IMR-90 (cell line): ENCODE measurements at regions not wholly inside any gene's neighbourhood (a gene's known extent, or its start where the extent isn't known, plus 50 kb on each side); places are given as distances from the start of the nearest gene placed in this dataset.

ENCODE experiments used
- ATAC-seq: fragments of 200-7000 bp; cut with Tn5 transposase; 2 replicates; pipeline ENCODE4 v1.9.1; 2020; ENCODE audit warnings: low read depth, mild to moderate bottlenecking, moderate library complexity
- BruUV-seq: library from RNA; stranded (reverse); fragments of 400-500 nt; replicated peaks from 2 replicates; lab custom pipeline; 2021; lab: Mats Ljungman, UMichigan
- CTCF ChIA-PET: fragments of 300-600 bp; formaldehyde crosslinking; extraction: SDS; loops from one replicate; lab custom pipeline; 2021; ENCODE audit warnings: antibody characterized with exemption; lab: Yijun Ruan, JAX
- POLR2A ChIA-PET: fragments of 300-600 bp; sonication (Branson Sonifier 250); formaldehyde crosslinking; loops from one replicate; lab custom pipeline; 2022; ENCODE audit warnings: antibody characterized with exemption; ENCODE audit not compliant: unreplicated experiment; lab: Charles Lee
- DNase-seq: peaks from one replicate; pipeline ENCODE4 v3.0.0; 2013
- H2AFZ ChIP-seq: replicated peaks from 2 replicates; pipeline ENCODE3; 2013; ENCODE audit warnings: low read length, mild to moderate bottlenecking; ENCODE audit not compliant: poor library complexity
- H2AK5ac ChIP-seq: 2 replicates; pipeline ENCODE4 v1.6.1; 2013; ENCODE audit warnings: low read depth, low read length, inconsistent platforms
- H2AK9ac ChIP-seq: replicated peaks from 2 replicates; pipeline ENCODE3; 2013; ENCODE audit warnings: mild to moderate bottlenecking, low read depth, low read length, moderate library complexity; ENCODE audit not compliant: poor library complexity
- H2BK120ac ChIP-seq: 2 replicates; pipeline ENCODE4 v1.6.1; 2013; ENCODE audit warnings: low read depth, low read length, inconsistent platforms
- H2BK15ac ChIP-seq: 3 replicates; pipeline ENCODE4 v1.6.1; 2013; ENCODE audit warnings: low read depth, low read length, inconsistent platforms
- H2BK20ac ChIP-seq: 2 replicates; pipeline ENCODE4 v1.6.1; 2013; ENCODE audit warnings: low read depth, mild to moderate bottlenecking, inconsistent platforms, low read length, moderate library complexity
- H2BK5ac ChIP-seq: 2 replicates; pipeline ENCODE4 v1.6.1; 2013; ENCODE audit warnings: mild to moderate bottlenecking, low read depth, low read length, inconsistent platforms; ENCODE audit not compliant: poor library complexity, severe bottlenecking
- H3K14ac ChIP-seq: replicated peaks from 2 replicates; pipeline ENCODE4 v1.6.1; 2013; ENCODE audit warnings: low read depth, low read length, inconsistent platforms
- H3K18ac ChIP-seq: 2 replicates; pipeline ENCODE4 v1.6.1; 2013; ENCODE audit warnings: low read depth, low read length, control low read depth
- H3K23ac ChIP-seq: 2 replicates; pipeline ENCODE4 v1.6.1; 2013; ENCODE audit warnings: low read depth, low read length, inconsistent platforms
- H3K27ac ChIP-seq: 2 replicates; pipeline ENCODE4 v1.5.1; 2013; ENCODE audit warnings: mild to moderate bottlenecking, control low read depth, low read length; ENCODE audit not compliant: insufficient read depth
- H3K27me3 ChIP-seq: 2 replicates; pipeline ENCODE4 v1.6.1; 2013; ENCODE audit warnings: low read length; ENCODE audit not compliant: control insufficient read depth, insufficient read depth
- H3K36me3 ChIP-seq: 2 replicates; pipeline ENCODE4 v1.6.1; 2013; ENCODE audit warnings: low read length, mixed read lengths; ENCODE audit not compliant: control insufficient read depth, insufficient read depth
- H3K4ac ChIP-seq: 2 replicates; pipeline ENCODE4 v1.6.1; 2013; ENCODE audit warnings: low read depth, low read length, inconsistent platforms
- H3K4me1 ChIP-seq: 2 replicates; pipeline ENCODE4 v1.6.1; 2013; ENCODE audit warnings: low read length, mixed read lengths; ENCODE audit not compliant: control insufficient read depth, insufficient read depth
- H3K4me2 ChIP-seq: 2 replicates; pipeline ENCODE4 v1.6.1; 2013; ENCODE audit warnings: low read depth, mild to moderate bottlenecking, control low read depth, low read length, moderate library complexity
- H3K4me3 ChIP-seq: 2 replicates; pipeline ENCODE4 v1.5.1; 2013; ENCODE audit warnings: low read depth, mild to moderate bottlenecking, control low read depth, low read length, moderate library complexity; ENCODE audit not compliant: insufficient read depth
- H3K56ac ChIP-seq: 2 replicates; pipeline ENCODE4 v1.6.1; 2013; ENCODE audit warnings: low read length, inconsistent platforms; ENCODE audit not compliant: insufficient read depth; ENCODE audit errors: extremely low read depth
- H3K79me1 ChIP-seq, 2 experiments: 2 replicates each; pipeline ENCODE4 v1.6.1; 2013; ENCODE audit warnings: low read length in 2 of 2, inconsistent platforms in 1 of 2, low read depth in 1 of 2
- H3K9ac ChIP-seq: 2 replicates; pipeline ENCODE4 v1.6.1; 2013; ENCODE audit warnings: low read depth, low read length, control low read depth
- H3K9me1 ChIP-seq: 2 replicates; pipeline ENCODE4 v1.6.1; 2013; ENCODE audit warnings: low read length, inconsistent platforms; ENCODE audit not compliant: insufficient read depth
- H3K9me3 ChIP-seq: 2 replicates; pipeline ENCODE4 v1.6.1; 2013; ENCODE audit warnings: low read length; ENCODE audit not compliant: control insufficient read depth, insufficient read depth
- H4K20me1 ChIP-seq: 2 replicates; pipeline ENCODE4 v1.6.1; 2013; ENCODE audit warnings: low read length, inconsistent platforms; ENCODE audit not compliant: insufficient read depth
- H4K5ac ChIP-seq: 2 replicates; pipeline ENCODE4 v1.6.1; 2013; ENCODE audit warnings: mild to moderate bottlenecking, low read depth, low read length, control low read depth
- H4K8ac ChIP-seq, 2 experiments: 2 replicates each; pipeline ENCODE4 v1.6.1; 2013; ENCODE audit warnings: low read depth in 2 of 2, low read length in 2 of 2, control low read depth in 1 of 2, inconsistent platforms in 1 of 2
- H4K91ac ChIP-seq: 2 replicates; pipeline ENCODE4 v1.6.1; 2013; ENCODE audit warnings: low read depth, low read length, inconsistent platforms; ENCODE audit not compliant: insufficient read depth
- BHLHE40 ChIP-seq: fragments of 150-350 bp; IDR thresholded peaks from 2 replicates; pipeline ENCODE4 v1.6.1; 2016; ENCODE audit warnings: mild to moderate bottlenecking, low read depth, low read length
- CTCF ChIP-seq: conservative IDR thresholded peaks from 2 replicates; pipeline ENCODE4 v1.5.1; 2012; ENCODE audit warnings: mild to moderate bottlenecking, low read depth, low read length, improper control_type of control experiment
- FOS ChIP-seq: fragments of 150-350 bp; IDR thresholded peaks from 2 replicates; pipeline ENCODE4 v1.6.1; 2016; ENCODE audit warnings: low read depth, low read length
- MAFK ChIP-seq: IDR thresholded peaks from 2 replicates; pipeline ENCODE4 v1.6.1; 2012; ENCODE audit warnings: low read depth, low read length, improper control_type of control experiment
- MAZ ChIP-seq: IDR thresholded peaks from 2 replicates; pipeline ENCODE4 v1.6.1; 2012; ENCODE audit warnings: low read depth, mild to moderate bottlenecking, low read length, improper control_type of control experiment, moderate library complexity, borderline replicate concordance
- NFE2L2 ChIP-seq: fragments of 150-350 bp; IDR thresholded peaks from 2 replicates; pipeline ENCODE4 v1.6.1; 2016; ENCODE audit warnings: low read depth, mild to moderate bottlenecking, low read length
- POLR2A ChIP-seq: IDR thresholded peaks from 2 replicates; pipeline ENCODE4 v1.6.1; 2012; ENCODE audit warnings: mild to moderate bottlenecking, low read depth, low read length
- RCOR1 ChIP-seq: IDR thresholded peaks from 2 replicates; pipeline ENCODE4 v1.6.1; 2012; ENCODE audit warnings: mild to moderate bottlenecking, low read length, improper control_type of control experiment; ENCODE audit not compliant: insufficient replicate concordance
- RFX5 ChIP-seq: IDR thresholded peaks from 2 replicates; pipeline ENCODE4 v1.8.0; 2012; ENCODE audit warnings: low read depth, mild to moderate bottlenecking, low read length, moderate library complexity
- SMC3 ChIP-seq: fragments of 150-350 bp; IDR thresholded peaks from 2 replicates; pipeline ENCODE4 v1.6.1; 2016; ENCODE audit warnings: low read depth, mild to moderate bottlenecking, antibody characterized with exemption, low read length, moderate library complexity
- WGBS, 2 experiments: methylation state at CpG; one replicate each; pipeline versions ENCODE4 v1.1.5 to v1.1.7; 2013; ENCODE audit warnings: missing lambda C conversion rate in 2 of 2; ENCODE audit not compliant: insufficient read length in 1 of 2; ENCODE audit errors: extremely low coverage in 2 of 2; 5-methylcytosine and 5-hydroxymethylcytosine counted together
- dilution Hi-C: fragments of 300-500 bp; cut with HindIII; formaldehyde crosslinking; loops from one replicate; pipeline ENCODE4 v1.14.3; 2018; ENCODE audit warnings: low sequenced_read_pairs; ENCODE audit not compliant: unreplicated experiment
- in situ Hi-C: fragments of 300-500 bp; cut with MboI; formaldehyde crosslinking; loops from 3 replicates; pipeline ENCODE4 v1.14.3; 2019; ENCODE audit warnings: low sequenced_read_pairs, inconsistent platforms, mixed read lengths
- intact Hi-C: fragments of 100-400 bp; cut with micrococcal nuclease; formaldehyde crosslinking; loops from 2 replicates; pipeline ENCODE4 v1.10.0; 2022

GRCh38 chr2:200247494-200247893 is 59.0 kb upstream of the SPATS2L start:
- WGBS, 2 experiments = no CpG with 5 or more reads among the region's 2 CpGs

More at GRCh38 chr2:200247494-200247893, 59.0 kb upstream of the SPATS2L start:
- no peak overlapping the region for H4K91ac ChIP-seq
- H3K9ac ChIP-seq = no peak overlapping the region
- H3K18ac ChIP-seq = no peak overlapping the region
- peak overlapping the region; percentile 3; the same call in 1 of the 2 replicates for H3K4me2 ChIP-seq
- no peak overlapping the region for H4K8ac ChIP-seq
- H3K4me1 ChIP-seq = peaks cover 8% of the 10 kb centered on the region
- POLR2A ChIA-PET = no interaction called here
- DNase-seq (peak; percentile 88), ATAC-seq (peak; percentile 86)
- no peak overlapping the region for H3K14ac ChIP-seq
- no peak overlapping the region for H2BK20ac ChIP-seq
- no peaks in the 10 kb centered on the region for H3K27me3 ChIP-seq
- no peak overlapping the region for H3K4ac ChIP-seq
- H3K27ac ChIP-seq = no peak overlapping the region
- H2AFZ ChIP-seq = no peak overlapping the region
- no peaks in the 10 kb centered on the region for H3K36me3 ChIP-seq
- H3K23ac ChIP-seq = no peak overlapping the region
- no peak overlapping the region for H3K4me3 ChIP-seq
- H3K79me1 ChIP-seq = no peaks in the 10 kb centered on the region
- no TSS peak for BruUV-seq
- H2AK9ac ChIP-seq = no peak overlapping the region
- intact Hi-C loops = loop anchor here (1.0 to 5.0 kb wide), 3 partner anchors 59 to 265 kb away; partner anchors contain the start of gene SPATS2L
- dilution Hi-C loops = no loop called here
- TF ChIP-seq POLR2A = no peak
- no peak for TF ChIP-seq NFE2L2
- no peak for TF ChIP-seq CTCF
- no peak for TF ChIP-seq FOS
- no peak for TF ChIP-seq MAZ
- no peak for TF ChIP-seq RCOR1
- no peak for TF ChIP-seq BHLHE40
- no peak for TF ChIP-seq MAFK
- no peak for TF ChIP-seq SMC3
- TF ChIP-seq RFX5 = no peak
- H2AK5ac ChIP-seq = no peak overlapping the region
- no peak overlapping the region for H4K5ac ChIP-seq
- peak overlapping the region; percentile 72 for H2BK5ac ChIP-seq
- CTCF ChIA-PET = interaction anchor here (0.6 kb wide), 1 partner anchor 58 kb away, joined by 3 read pairs; no protein-coding TSS in a partner anchor
- H3K9me1 ChIP-seq = peaks cover 6% of the 10 kb centered on the region
- H2BK15ac ChIP-seq = no peak overlapping the region
- 0 out of 2 replicates have a peak overlapping the region, but pooled peaks have one; percentile 93 for H2BK120ac ChIP-seq
- no peaks in the 10 kb centered on the region for H3K9me3 ChIP-seq
- no peak overlapping the region for H3K56ac ChIP-seq
- in situ Hi-C loops = no loop called here
- H4K20me1 ChIP-seq = no peaks in the 10 kb centered on the region
